ENCODE measurements at regions not wholly inside any gene's neighbourhood (a gene's known extent, or its start where the extent isn't known, plus 50 kb on each side); places are given as distances from the start of the nearest gene placed in this dataset.
"Not testable (repeated sequence)": the region's sequence is repeated elsewhere in the genome, so short reads cannot be mapped to it uniquely, and the experiment has no call there.

GRCh38 chr1:229742614-229743013, 116.6 kb downstream of the URB2 start:
- not testable (repeated sequence) for TF ChIP-seq POLR2AphosphoS5 (IDR thresholded peaks at IDR 0.05; ENCODE audit: low read depth, low read length); EP300 (IDR thresholded peaks at IDR 0.05; ENCODE audit: borderline replicate concordance in 1 of 2, low read depth in 1 of 2, low read length in 1 of 2); CHD2 (IDR thresholded peaks at IDR 0.05; ENCODE audit: low read length, partially characterized antibody); YY1 (IDR thresholded peaks at IDR 0.05; ENCODE audit: low read depth); CTCF (IDR thresholded peaks at IDR 0.05); REST (IDR thresholded peaks at IDR 0.05; ENCODE audit: low read depth, low read length); USF1 (IDR thresholded peaks at IDR 0.05; ENCODE audit: borderline replicate concordance, low read depth); GABPA (IDR thresholded peaks at IDR 0.05; ENCODE audit: low read depth); SMC3 (IDR thresholded peaks at IDR 0.05; ENCODE audit: low read depth, low read length)

All from SK-N-SH (cell line).